K562 (cell line): ENCODE measurements at regions not wholly inside any gene's neighbourhood (a gene's known extent, or its start where the extent isn't known, plus 50 kb on each side); places are given as distances from the start of the nearest gene placed in this dataset.

Experiments
- ATAC-seq: fragments of 200-7000 bp; cut with Tn5 transposase; 3 replicates; pipeline ENCODE4 v1.9.1; 2020; ENCODE audit warnings: moderate library complexity
- BruUV-seq: library from RNA; stranded (reverse); fragments of 400-500 nt; replicated peaks from 2 replicates; lab custom pipeline; 2021; lab: Mats Ljungman, UMichigan
- CTCF ChIA-PET: fragments of 300-600 bp; formaldehyde crosslinking; extraction: SDS; loops from one replicate; lab custom pipeline; 2021; ENCODE audit warnings: low intra/inter-chr PET ratio; lab: Yijun Ruan, JAX
- POLR2A ChIA-PET: fragments of 300-600, 350-650 bp; sonication (Branson Sonifier 250); formaldehyde crosslinking; extraction: SDS; loops from one replicate; lab custom pipeline; 2021; ENCODE audit warnings: antibody characterized with exemption, inconsistent platforms; lab: Yijun Ruan, JAX
- DNase-seq, 4 experiments: peaks; one replicate each; pipeline versions ENCODE4 v3.0.0 to v3.0.0-alpha.2; 2011 to 2018; ENCODE audit warnings: low spot score in 3 of 4, mixed read lengths in 3 of 4; ENCODE audit errors: extremely low read depth in 1 of 4
- FAIRE-seq: peaks from 2 replicates; lab custom pipeline; 2011; peaks lifted over from hg19 to GRCh38; lab: Jason Lieb, UNC
- H2AFZ ChIP-seq: 2 replicates; pipeline ENCODE4 v1.6.0; 2011; ENCODE audit warnings: low read depth, low read length, control low read depth, inconsistent platforms
- H3K27ac ChIP-seq: fragments of 200-600 bp; 3 replicates; pipeline ENCODE4 v1.8.0; 2011; ENCODE audit warnings: low read depth, mild to moderate bottlenecking, control low read depth, inconsistent platforms, low read length, moderate library complexity, mixed read lengths; ENCODE audit errors: extremely low read depth
- H3K27me3 ChIP-seq, 2 experiments: fragments of 300-600 bp in 1 of 2; 2 replicates in 1 of 2; 3 replicates in 1 of 2; pipeline versions ENCODE4 v1.6.0 to v1.8.0; 2011; ENCODE audit warnings: inconsistent platforms in 2 of 2, low read length in 2 of 2, mild to moderate bottlenecking in 1 of 2, mixed read lengths in 1 of 2, moderate library complexity in 1 of 2; ENCODE audit not compliant: control insufficient read depth in 2 of 2, insufficient read depth in 2 of 2
- H3K36me3 ChIP-seq: fragments of 300-600 bp; 3 replicates; pipeline ENCODE4 v1.8.0; 2011; ENCODE audit warnings: mild to moderate bottlenecking, low read length, inconsistent platforms; ENCODE audit not compliant: control insufficient read depth, insufficient read depth
- H3K4me1 ChIP-seq, 2 experiments: fragments of 200-600 bp in 1 of 2; replicated peaks in 1 of 2; 2 replicates in 1 of 2; 3 replicates in 1 of 2; pipeline versions ENCODE4 v1.5.1 to v1.8.0; 2011; ENCODE audit warnings: inconsistent platforms in 2 of 2, low read length in 2 of 2, mild to moderate bottlenecking in 1 of 2, mixed read lengths in 1 of 2, moderate library complexity in 1 of 2; ENCODE audit not compliant: control insufficient read depth in 2 of 2, insufficient read depth in 2 of 2
- H3K4me2 ChIP-seq: 2 replicates; pipeline ENCODE4 v1.6.1; 2011; ENCODE audit warnings: low read length, control low read depth, inconsistent platforms, mixed read lengths; ENCODE audit not compliant: insufficient read depth
- H3K4me3 ChIP-seq: fragments of 200-600 bp; sonication (generic), shearing (Covaris generic); 2 replicates; pipeline ENCODE4 v1.5.1; 2016; ENCODE audit warnings: control low read depth, inconsistent platforms
- H3K79me2 ChIP-seq: fragments of 200-600 bp; 3 replicates; pipeline ENCODE4 v1.8.0; 2011; ENCODE audit warnings: low read length, inconsistent platforms; ENCODE audit not compliant: control insufficient read depth, insufficient read depth
- H3K9ac ChIP-seq, 2 experiments: 2 replicates each; pipeline versions ENCODE4 v1.6.0 to v1.6.1; 2011; ENCODE audit warnings: low read depth in 2 of 2, low read length in 2 of 2, control low read depth in 1 of 2, inconsistent platforms in 1 of 2, mild to moderate bottlenecking in 1 of 2, mixed read lengths in 1 of 2; ENCODE audit not compliant: insufficient read depth in 1 of 2
- H3K9me1 ChIP-seq: one replicate; pipeline ENCODE4 v1.6.0; 2011; ENCODE audit warnings: inconsistent platforms, mild to moderate bottlenecking, low read length, moderate library complexity; ENCODE audit not compliant: control insufficient read depth, insufficient read depth
- H3K9me3 ChIP-seq: replicated peaks from 2 replicates; pipeline ENCODE4 v1.5.1; 2011; ENCODE audit warnings: low read depth, low read length, inconsistent platforms; ENCODE audit not compliant: control insufficient read depth, insufficient read depth
- H4K20me1 ChIP-seq: replicated peaks from 2 replicates; pipeline ENCODE4 v1.6.1; 2011; ENCODE audit warnings: low read length, inconsistent platforms, mixed read lengths; ENCODE audit not compliant: control insufficient read depth, insufficient read depth
- CBX3 ChIP-seq, 2 experiments: IDR thresholded peaks; 1 replicate in 1 of 2; 2 replicates in 1 of 2; pipeline ENCODE4 v1.6.1; 2012; ENCODE audit warnings: inconsistent platforms in 2 of 2, low read length in 2 of 2, borderline replicate concordance in 1 of 2, control low read depth in 1 of 2
- CREBBP ChIP-seq: IDR thresholded peaks from one replicate; pipeline ENCODE4 v1.6.1; 2012; ENCODE audit warnings: low read depth, mild to moderate bottlenecking, control low read depth, inconsistent platforms, low read length
- ERF ChIP-seq: fragments of 450-650 bp; formaldehyde crosslinking; IDR thresholded peaks from 2 replicates; pipeline ENCODE4 v1.4.0; 2020; ENCODE audit warnings: mild to moderate bottlenecking, mixed read lengths
- HLTF ChIP-seq: fragments of 450-650 bp; IDR thresholded peaks from 2 replicates; pipeline ENCODE4 v1.6.1; 2016
- KHSRP ChIP-seq: fragments of 450-650 bp; IDR thresholded peaks from 2 replicates; pipeline ENCODE4 v1.6.1; 2017
- KLF1 ChIP-seq: fragments of 450-650 bp; IDR thresholded peaks from 2 replicates; pipeline ENCODE4 v1.6.1; 2016; ENCODE audit warnings: missing genetic modification characterization, missing compliant biosample characterization
- KLF6 ChIP-seq: fragments of 250-450 bp; sonication (Bioruptor Pico); IDR thresholded peaks from 2 replicates; pipeline ENCODE4 v1.4.0; 2020; ENCODE audit warnings: mild to moderate bottlenecking, moderate library complexity, borderline replicate concordance
- LEF1 ChIP-seq: fragments of 450-650 bp; IDR thresholded peaks from 2 replicates; pipeline ENCODE4 v1.6.1; 2016; ENCODE audit warnings: mild to moderate bottlenecking
- NBN ChIP-seq: fragments of 450-650 bp; IDR thresholded peaks from 2 replicates; pipeline ENCODE4 v1.6.1; 2016; ENCODE audit warnings: low read depth, mild to moderate bottlenecking
- NCOR1 ChIP-seq: fragments of 450-650 bp; IDR thresholded peaks from 2 replicates; pipeline ENCODE4 v1.6.1; 2016; ENCODE audit warnings: mild to moderate bottlenecking, moderate library complexity
- PATZ1 ChIP-seq: fragments of 250-450 bp; sonication (Bioruptor Pico); IDR thresholded peaks from 2 replicates; pipeline ENCODE4 v1.5.0; 2020; ENCODE audit warnings: mild to moderate bottlenecking, borderline replicate concordance
- SNAPC5 ChIP-seq: fragments of 250-450 bp; sonication (Bioruptor Pico); IDR thresholded peaks from 2 replicates; pipeline ENCODE4 v1.8.0; 2021; ENCODE audit warnings: moderate library complexity, mild to moderate bottlenecking, inconsistent platforms
- UBTF ChIP-seq, 2 experiments: IDR thresholded peaks; 2 replicates each; pipeline ENCODE4 v1.6.1; 2012; ENCODE audit warnings: improper control_type of control experiment in 2 of 2, low read depth in 2 of 2, low read length in 2 of 2, borderline replicate concordance in 1 of 2
- ZC3H8 ChIP-seq: fragments of 450-650 bp; IDR thresholded peaks from 2 replicates; pipeline ENCODE4 v1.6.1; 2017
- ZFP91 ChIP-seq: sonication (generic); formaldehyde crosslinking; IDR thresholded peaks from 2 replicates; pipeline ENCODE4 v1.8.0; 2022; ENCODE audit warnings: mild to moderate bottlenecking, missing genetic modification reagents
- ZNF280A ChIP-seq: fragments of 450-650 bp; IDR thresholded peaks from 2 replicates; pipeline ENCODE4 v1.6.1; 2018; ENCODE audit warnings: mild to moderate bottlenecking, low read depth; ENCODE audit not compliant: partially characterized antibody
- ZNF551 ChIP-seq: fragments of 250-450 bp; sonication (Bioruptor Pico); IDR thresholded peaks from 2 replicates; pipeline ENCODE4 v1.5.0; 2021; ENCODE audit warnings: mild to moderate bottlenecking, moderate library complexity
- WGBS: fragments of 100-300 bp; shearing (Covaris generic); methylation state at CpG from one replicate; pipeline ENCODE4 v1.1.6; 2016; ENCODE audit warnings: low coverage, mixed read lengths; ENCODE audit not compliant: insufficient coverage; ENCODE audit errors: missing lambda C conversion rate; 5-methylcytosine and 5-hydroxymethylcytosine counted together
- in situ Hi-C: fragments of 300-500 bp; cut with MboI; formaldehyde crosslinking; loops from 4 replicates; pipeline ENCODE4 v1.15.0; 2018; ENCODE audit warnings: inconsistent platforms, mixed read lengths
- intact Hi-C: fragments of 100-400 bp; cut with micrococcal nuclease; formaldehyde crosslinking; loops from 2 replicates; pipeline ENCODE4 v1.14.2; 2022

- ChIA-PET POLR2A (no interaction called here), CTCF (no interaction called here)
- no peaks in the 10 kb centered on the region for H4K20me1 ChIP-seq
- H3K4me3 ChIP-seq, result no peak overlapping the region
- intact Hi-C loops (no loop called here), in situ Hi-C loops (loop anchor here (25.0 kb wide), 1 partner anchor 520 kb away; no protein-coding TSS in a partner anchor)
- DNase-seq, result no peak
- no peaks in the 10 kb centered on the region; the same call in 1 of the 2 replicates for H3K9me3 ChIP-seq
- ATAC-seq, result no peak
- H2AFZ ChIP-seq, result no peak overlapping the region
- H3K4me2 ChIP-seq, result no peak overlapping the region
- no peak overlapping the region for H3K27ac ChIP-seq
- BruUV-seq, result no TSS peak
- no peaks in the 10 kb centered on the region; a peak in 1 of 5 replicates for H3K27me3 ChIP-seq
- H3K79me2 ChIP-seq, result no peaks in the 10 kb centered on the region
- FAIRE-seq, result no peak
- H3K4me1 ChIP-seq, result peaks cover 0 to 11% of the 10 kb centered on the region in 2 experiments; a peak in 2 of 5 replicates
- H3K9me1 ChIP-seq, result no peaks in the 10 kb centered on the region
- 73% methylated on average over 1 of the region's 1 CpG for WGBS
- H3K9ac ChIP-seq, result no peak overlapping the region
- no peaks in the 10 kb centered on the region for H3K36me3 ChIP-seq
- no peak for TF ChIP-seq UBTF (IDR thresholded peaks at IDR 0.05; ENCODE audit: borderline replicate concordance in 1 of 2, low read depth in 2 of 2, low read length in 2 of 2)
- no peak for TF ChIP-seq PATZ1 (CRISPR knock-in tag)
- no peak for TF ChIP-seq KLF6 (CRISPR knock-in tag)
- no peak for TF ChIP-seq ZNF551 (CRISPR knock-in tag)
- no peak for TF ChIP-seq KHSRP
- TF ChIP-seq HLTF, result no peak
- TF ChIP-seq ZNF280A, result peak; percentile 48
- TF ChIP-seq ZFP91 (CRISPR knock-in tag), result no peak
- no peak for TF ChIP-seq CREBBP
- TF ChIP-seq LEF1, result no peak
- no peak for TF ChIP-seq KLF1 (tag)
- TF ChIP-seq SNAPC5 (CRISPR knock-in tag), result no peak
- peak in 1 of 2 experiments; percentile 91; a peak in 2 of 3 replicates for TF ChIP-seq CBX3 (IDR thresholded peaks at IDR 0.05; ENCODE audit: borderline replicate concordance in 1 of 2, low read length in 2 of 2)
- TF ChIP-seq ERF, result no peak
- TF ChIP-seq NBN, result 0 out of 2 replicates have a peak, but pooled peaks have one; percentile 33
- TF ChIP-seq ZC3H8, result no peak
- TF ChIP-seq NCOR1, result no peak
These were observed 51.3 kb upstream of the ZNF169 start for GRCh38 chr9:94207781-94208180.
